Keratinocyte (primary cell): ENCODE measurements at regions not wholly inside any gene's neighbourhood (a gene's known extent, or its start where the extent isn't known, plus 50 kb on each side); places are given as distances from the start of the nearest gene placed in this dataset.

Experiments
- CTCF ChIP-seq, 3 experiments: IDR thresholded peaks in 1 of 3; conservative IDR thresholded peaks in 1 of 3; optimal IDR thresholded peaks in 1 of 3; 2 replicates in 2 of 3; 3 replicates in 1 of 3; pipeline versions ENCODE3 to v1.5.1; 2011; ENCODE audit warnings: low read length in 3 of 3, mild to moderate bottlenecking in 3 of 3, moderate library complexity in 2 of 3, control low read depth in 1 of 3, inconsistent platforms in 1 of 3; ENCODE audit not compliant: insufficient read depth in 2 of 3; ENCODE audit errors: extremely low read depth in 1 of 3
- EZH2 ChIP-seq: IDR thresholded peaks from one replicate; pipeline ENCODE4 v1.6.1; 2012; ENCODE audit warnings: inconsistent platforms, mild to moderate bottlenecking, low read length, moderate library complexity

- TF ChIP-seq CTCF (optimal IDR thresholded peaks at IDR 0.05 in 1 of 3, IDR thresholded peaks at IDR 0.05 in 1 of 3, conservative IDR thresholded peaks at IDR 0.05 in 1 of 3; ENCODE audit: extremely low read depth in 1 of 3, insufficient read depth in 2 of 3, low read length in 3 of 3), result no peak
- no peak for TF ChIP-seq EZH2
These were observed 713.1 kb downstream of the DNAJB9 start for GRCh38 chr7:109282726-109283125.
